ENCODE measurements at regions not wholly inside any gene's neighbourhood (a gene's known extent, or its start where the extent isn't known, plus 50 kb on each side); places are given as distances from the start of the nearest gene placed in this dataset.

GRCh38 chr4:148632476-148632875 is 190.3 kb upstream of the NR3C2 start:
- Histone ChIP-seq H3K27ac (no peak overlapping the region), H3K4me3 (no peak overlapping the region), H3K4me1 (no peaks in the 10 kb centered on the region), H3K4me2 (no peak overlapping the region), H3K9me3 (no peaks in the 10 kb centered on the region)
- CTCF ChIA-PET: no interaction called here
- TF ChIP-seq MYC (IDR thresholded peaks at IDR 0.05; ENCODE audit: borderline replicate concordance, low read length) (no peak), SREBF2 (IDR thresholded peaks at IDR 0.05) (no peak), NPAS2 (CRISPR knock-in tag; IDR thresholded peaks at IDR 0.05; ENCODE audit: borderline replicate concordance) (no peak), ZFP36 (IDR thresholded peaks at IDR 0.05; ENCODE audit: borderline replicate concordance, partially characterized antibody) (no peak), ATOH8 (CRISPR knock-in tag; IDR thresholded peaks at IDR 0.05; ENCODE audit: low read depth) (no peak), EP300 (IDR thresholded peaks at IDR 0.05) (no peak), HDAC2 (IDR thresholded peaks at IDR 0.05) (no peak), EHMT2 (IDR thresholded peaks at IDR 0.05; ENCODE audit: low read depth) (no peak), BCL3 (IDR thresholded peaks at IDR 0.05) (no peak), CHD2 (IDR thresholded peaks at IDR 0.05; ENCODE audit: low read length, partially characterized antibody) (no peak), ZC3H11A (IDR thresholded peaks at IDR 0.05) (no peak), RFX5 (IDR thresholded peaks at IDR 0.05) (no peak), CEBPB (IDR thresholded peaks at IDR 0.05) (no peak), RARB (CRISPR knock-in tag; IDR thresholded peaks at IDR 0.05) (no peak), TFCP2L1 (CRISPR knock-in tag; IDR thresholded peaks at IDR 0.05) (no peak), FOSL2 (IDR thresholded peaks at IDR 0.05) (no peak), FOSL2 (CRISPR knock-in tag; IDR thresholded peaks at IDR 0.05) (no peak), JUN (IDR thresholded peaks at IDR 0.05) (no peak), SMC3 (IDR thresholded peaks at IDR 0.05) (no peak)
- TF ChIP-seq, protein P1, sequence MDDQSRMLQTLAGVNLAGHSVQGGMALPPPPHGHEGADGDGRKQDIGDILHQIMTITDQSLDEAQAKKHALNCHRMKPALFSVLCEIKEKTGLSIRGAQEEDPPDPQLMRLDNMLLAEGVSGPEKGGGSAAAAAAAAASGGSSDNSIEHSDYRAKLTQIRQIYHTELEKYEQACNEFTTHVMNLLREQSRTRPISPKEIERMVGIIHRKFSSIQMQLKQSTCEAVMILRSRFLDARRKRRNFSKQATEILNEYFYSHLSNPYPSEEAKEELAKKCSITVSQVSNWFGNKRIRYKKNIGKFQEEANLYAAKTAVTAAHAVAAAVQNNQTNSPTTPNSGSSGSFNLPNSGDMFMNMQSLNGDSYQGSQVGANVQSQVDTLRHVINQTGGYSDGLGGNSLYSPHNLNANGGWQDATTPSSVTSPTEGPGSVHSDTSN (IDR thresholded peaks at IDR 0.05): no peak
- WGBS (ENCODE audit: missing lambda C conversion rate): 0% methylated on average over 2 of the region's 2 CpGs
- FAIRE-seq (no peak), ATAC-seq (no peak), DNase-seq (ENCODE audit: low read depth in 1 of 2, low spot score in 1 of 2) (no peak)
- POLR2A ChIA-PET: no interaction called here

DNA sequence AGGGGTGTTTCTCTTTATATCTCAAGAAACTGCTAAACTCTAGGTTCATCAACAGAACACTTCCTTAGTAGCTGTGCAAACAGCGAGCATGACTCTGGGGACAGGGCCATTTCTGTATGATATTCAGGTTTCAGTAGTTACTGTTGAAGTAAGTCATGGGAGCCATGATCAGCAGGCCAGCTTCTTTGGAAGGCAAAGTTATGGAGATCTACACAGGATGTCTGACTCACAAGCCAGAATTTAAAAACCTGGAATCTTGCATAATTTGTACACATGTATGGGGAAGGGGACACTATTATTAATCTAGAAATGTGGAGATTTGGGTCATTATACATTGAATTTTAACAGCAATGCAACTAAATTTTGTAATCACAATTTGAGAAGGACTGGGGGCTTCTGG is 187.8 kb upstream of the NR3C2 start:
- WGBS (ENCODE audit: missing lambda C conversion rate): 0% methylated on average over 1 of the region's 1 CpG
- ChIA-PET POLR2A (no interaction called here), CTCF (no interaction called here)
- Histone ChIP-seq H3K4me1 (no peaks in the 10 kb centered on the region), H3K9me3 (no peaks in the 10 kb centered on the region), H3K27ac (no peak overlapping the region), H3K4me2 (no peak overlapping the region), H3K4me3 (no peak overlapping the region)
- ATAC-seq (no peak), FAIRE-seq (no peak), DNase-seq (ENCODE audit: low read depth in 1 of 2, low spot score in 1 of 2) (no peak)
- TF ChIP-seq POLR2A (IDR thresholded peaks at IDR 0.05; ENCODE audit: low read length): no peak
- TF ChIP-seq HDAC2 (IDR thresholded peaks at IDR 0.05): no peak
- no peak for TF ChIP-seq CBX2 (IDR thresholded peaks at IDR 0.05; ENCODE audit: borderline replicate concordance, low read depth)
- no peak for TF ChIP-seq RCOR1 (IDR thresholded peaks at IDR 0.05; ENCODE audit: low read depth, low read length)
- no peak for TF ChIP-seq FOSB (CRISPR knock-in tag; IDR thresholded peaks at IDR 0.05)
- no peak for TF ChIP-seq RFX5 (IDR thresholded peaks at IDR 0.05)
- TF ChIP-seq EHF (CRISPR knock-in tag; IDR thresholded peaks at IDR 0.05): no peak
- TF ChIP-seq ZC3H11A (IDR thresholded peaks at IDR 0.05): no peak
- TF ChIP-seq MYC (IDR thresholded peaks at IDR 0.05; ENCODE audit: borderline replicate concordance, low read length): no peak
- TF ChIP-seq ATOH8 (CRISPR knock-in tag; IDR thresholded peaks at IDR 0.05; ENCODE audit: low read depth): no peak
- no peak for TF ChIP-seq KDM5A (IDR thresholded peaks at IDR 0.05)
